Testis (tissue), 2 donors: ENCODE measurements at regions not wholly inside any gene's neighbourhood (a gene's known extent, or its start where the extent isn't known, plus 50 kb on each side); places are given as distances from the start of the nearest gene placed in this dataset.

Experiments used
- DNase-seq: peaks from one replicate; pipeline ENCODE4 v3.0.0-alpha.2; 2019
- H3K27ac ChIP-seq, 2 donors: fragments of 200-600 bp; sonication (generic); one replicate each; pipeline ENCODE4 v1.5.1; 2019
- H3K27me3 ChIP-seq: fragments of 200-600 bp; sonication (generic); one replicate; pipeline ENCODE4 v1.5.1; 2019
- H3K36me3 ChIP-seq: fragments of 200-600 bp; sonication (generic); one replicate; pipeline ENCODE4 v1.5.1; 2017; ENCODE audit warnings: low read depth; ENCODE audit errors: missing control alignments
- H3K4me1 ChIP-seq: fragments of 200-600 bp; sonication (generic); one replicate; pipeline ENCODE4 v1.5.1; 2019
- H3K4me3 ChIP-seq, 2 donors: fragments of 200-600 bp; sonication (generic); one replicate each; pipeline ENCODE4 v1.5.1; 2017 to 2019
- H3K9me3 ChIP-seq: fragments of 200-600 bp; sonication (generic); one replicate; pipeline ENCODE4 v1.5.1; 2017
- CTCF ChIP-seq, 3 experiments: fragments of 450-650 bp in 2 of 3; fragments of 200-600 bp in 1 of 3; sonication (generic) in 1 of 3; IDR thresholded peaks; one replicate each; pipeline ENCODE4 v1.5.1; 2016 to 2019; ENCODE audit warnings: antibody characterized with exemption in 3 of 3, mild to moderate bottlenecking in 2 of 3, moderate library complexity in 1 of 3
- POLR2A ChIP-seq: fragments of 450-650 bp; IDR thresholded peaks from one replicate; pipeline ENCODE4 v1.6.1; 2017; ENCODE audit warnings: antibody characterized with exemption, mild to moderate bottlenecking, moderate library complexity
- WGBS, 2 donors: methylation state at CpG; one replicate each; pipeline ENCODE4 v1.1.5; 2018; 5-methylcytosine and 5-hydroxymethylcytosine counted together
- intact Hi-C: fragments of 100-400 bp; cut with DNase I; formaldehyde crosslinking; loops from one replicate; pipeline ENCODE4 v1.15.1; 2023; ENCODE audit warnings: low total_unique reads

DNA sequence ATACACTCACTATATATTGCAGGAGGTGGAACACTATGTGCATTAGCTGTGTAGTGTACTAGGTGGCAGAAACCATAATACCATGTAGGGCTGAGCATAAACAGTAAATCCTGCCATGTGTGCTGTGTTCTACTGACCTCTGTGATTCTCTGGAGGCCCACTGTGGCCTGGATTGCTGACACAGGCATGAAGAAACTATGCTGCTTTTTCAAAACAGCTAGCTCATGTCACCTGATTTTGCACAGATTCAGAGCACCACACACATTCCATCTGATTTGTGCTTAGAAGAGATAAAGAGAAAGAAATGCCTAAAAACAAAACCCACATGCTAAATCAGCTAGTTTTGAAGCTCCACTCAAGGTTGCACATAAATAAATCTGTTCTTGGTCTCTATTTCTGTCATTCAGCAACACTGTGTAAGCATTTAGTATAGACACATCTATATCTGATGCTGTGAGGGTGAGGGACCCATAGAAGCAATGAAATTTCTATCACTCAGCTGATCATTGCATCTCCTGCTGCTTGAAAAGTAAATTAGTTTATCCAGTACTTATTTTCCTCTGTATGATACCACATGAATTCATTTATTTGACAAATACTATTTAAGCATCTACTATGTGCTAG lies 1007.7 kb upstream of the SEMA6D start:
- H3K9me3 ChIP-seq = no peaks in the 10 kb centered on the region
- intact Hi-C loops = no loop called here

GRCh38 chr15:46710401-46710960 lies 1006.8 kb upstream of the SEMA6D start:
- no peak for DNase-seq

More for the DNA sequence above, 1007.7 kb upstream of the SEMA6D start:
- TF ChIP-seq POLR2A = no peak
- no peak for TF ChIP-seq CTCF (IDR thresholded peaks at IDR 0.05)
- DNase-seq = no peak
- Histone ChIP-seq H3K4me3 (no peak overlapping the region), H3K27me3 (no peaks in the 10 kb centered on the region), H3K27ac (no peak overlapping the region), H3K36me3 (no peaks in the 10 kb centered on the region), H3K4me1 (no peaks in the 10 kb centered on the region)

GRCh38 chr15:46713045-46713444 lies 1004.3 kb upstream of the SEMA6D start:
- intact Hi-C loops = no loop called here
- TF ChIP-seq CTCF (IDR thresholded peaks at IDR 0.05) (no peak), POLR2A (no peak)
- no peaks in the 10 kb centered on the region for H3K36me3 ChIP-seq
- H3K4me1 ChIP-seq = no peaks in the 10 kb centered on the region
- DNase-seq = no peak
- no peaks in the 10 kb centered on the region for H3K27me3 ChIP-seq
- H3K4me3 ChIP-seq = no peak overlapping the region
- H3K27ac ChIP-seq = no peak overlapping the region
- WGBS, 2 donors = 57 to 70% methylated on average over 2 of the region's 2 CpGs
- H3K9me3 ChIP-seq = no peaks in the 10 kb centered on the region

More at GRCh38 chr15:46710401-46710960, 1006.8 kb upstream of the SEMA6D start:
- H3K27ac ChIP-seq = no peak overlapping the region
- H3K9me3 ChIP-seq = no peaks in the 10 kb centered on the region
- WGBS, 2 donors = 57 to 62% methylated on average over 5 to 6 of the region's 6 CpGs
- TF ChIP-seq POLR2A = no peak
- no peak for TF ChIP-seq CTCF (IDR thresholded peaks at IDR 0.05)
- H3K36me3 ChIP-seq = no peaks in the 10 kb centered on the region
- no peaks in the 10 kb centered on the region for H3K27me3 ChIP-seq
- H3K4me1 ChIP-seq = no peaks in the 10 kb centered on the region
- intact Hi-C loops = no loop called here
- H3K4me3 ChIP-seq = no peak overlapping the region

GRCh38 chr15:46714950-46715349 lies 1002.4 kb upstream of the SEMA6D start:
- intact Hi-C loops = no loop called here
- Histone ChIP-seq H3K27me3 (no peaks in the 10 kb centered on the region), H3K4me3 (no peak overlapping the region), H3K4me1 (no peaks in the 10 kb centered on the region), H3K9me3 (no peaks in the 10 kb centered on the region), H3K27ac (no peak overlapping the region), H3K36me3 (no peaks in the 10 kb centered on the region)
- no peak for DNase-seq
- WGBS, 2 donors = 70 to 83% methylated on average over 2 of the region's 2 CpGs
- no peak for TF ChIP-seq POLR2A
- no peak for TF ChIP-seq CTCF (IDR thresholded peaks at IDR 0.05)

DNA sequence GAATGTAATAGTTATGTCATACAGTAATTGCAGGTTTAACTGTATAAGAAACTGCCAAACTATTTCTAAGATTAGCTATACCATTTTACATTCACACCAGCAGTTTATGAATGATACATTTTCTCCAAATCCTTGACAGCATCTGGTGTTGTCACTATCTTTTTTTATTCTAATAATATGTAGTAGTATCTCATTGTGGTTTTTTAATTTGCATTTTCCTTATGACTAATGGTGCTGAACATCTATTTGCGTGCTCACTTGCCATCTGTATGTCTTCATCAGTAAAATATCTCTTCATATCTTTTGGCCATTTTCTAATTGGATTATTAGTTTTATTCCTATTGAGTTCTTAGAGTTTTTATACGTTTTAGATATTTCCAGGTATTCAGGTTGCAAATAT lies 994.0 kb upstream of the SEMA6D start:
- Histone ChIP-seq H3K9me3 (no peaks in the 10 kb centered on the region), H3K4me1 (no peaks in the 10 kb centered on the region), H3K36me3 (no peaks in the 10 kb centered on the region), H3K4me3 (no peak overlapping the region), H3K27me3 (no peaks in the 10 kb centered on the region), H3K27ac (no peak overlapping the region)
- TF ChIP-seq CTCF (IDR thresholded peaks at IDR 0.05) = no peak
- TF ChIP-seq POLR2A = no peak
- WGBS, 2 donors = 88 to 90% methylated on average over 2 of the region's 2 CpGs
- intact Hi-C loops = no loop called here
- DNase-seq = no peak
